DOHH2 (cell line): ENCODE measurements at regions not wholly inside any gene's neighbourhood (a gene's known extent, or its start where the extent isn't known, plus 50 kb on each side); places are given as distances from the start of the nearest gene placed in this dataset.

Experiments used
- H3F3A ChIP-seq: fragments of 200-600 bp; sonication (generic), shearing (Covaris generic); 2 replicates; pipeline ENCODE4 v1.6.0; 2016; ENCODE audit warnings: antibody characterized with exemption, mild to moderate bottlenecking; ENCODE audit not compliant: control insufficient read depth, insufficient read depth
- H3K27ac ChIP-seq: fragments of 200-600 bp; sonication (generic); 2 replicates; pipeline ENCODE4 v1.5.1; 2014; ENCODE audit warnings: low read depth, mild to moderate bottlenecking, low read length, moderate library complexity
- H3K27me3 ChIP-seq: fragments of 200-600 bp; sonication (generic); 2 replicates; pipeline ENCODE4 v1.6.1; 2014; ENCODE audit warnings: mild to moderate bottlenecking, low read length, mixed read lengths; ENCODE audit not compliant: control insufficient read depth
- H3K36me3 ChIP-seq: fragments of 200-600 bp; sonication (generic); 2 replicates; pipeline ENCODE4 v1.6.1; 2014; ENCODE audit warnings: mild to moderate bottlenecking, low read length, moderate library complexity, mixed read lengths; ENCODE audit not compliant: control insufficient read depth
- H3K4me1 ChIP-seq: fragments of 200-600 bp; sonication (generic); 2 replicates; pipeline ENCODE4 v1.6.1; 2014; ENCODE audit warnings: mild to moderate bottlenecking, low read length, mixed read lengths; ENCODE audit not compliant: control insufficient read depth
- H3K4me2 ChIP-seq: fragments of 200-600 bp; sonication (generic); 2 replicates; pipeline ENCODE4 v1.6.0; 2014; ENCODE audit warnings: mild to moderate bottlenecking, low read length, moderate library complexity
- H3K4me3 ChIP-seq: fragments of 200-600 bp; sonication (generic); 2 replicates; pipeline ENCODE4 v1.5.1; 2014; ENCODE audit warnings: mild to moderate bottlenecking, low read length, mixed read lengths
- H3K79me2 ChIP-seq: fragments of 200-600 bp; sonication (generic); 2 replicates; pipeline ENCODE4 v1.6.1; 2014; ENCODE audit warnings: mild to moderate bottlenecking, low read length, mixed read lengths; ENCODE audit not compliant: control insufficient read depth
- H3K9me2 ChIP-seq: fragments of 200-600 bp; sonication (generic); replicated peaks from 2 replicates; pipeline ENCODE4 v1.6.1; 2014; ENCODE audit warnings: mild to moderate bottlenecking, low read length, mixed read lengths; ENCODE audit not compliant: control insufficient read depth
- H3K9me3 ChIP-seq: fragments of 200-600 bp; sonication (generic); 2 replicates; pipeline ENCODE4 v1.6.1; 2014; ENCODE audit warnings: antibody characterized with exemption, low read length, mixed read lengths; ENCODE audit not compliant: control insufficient read depth, insufficient read depth
- H4K20me1 ChIP-seq: fragments of 200-600 bp; sonication (generic); 2 replicates; pipeline ENCODE4 v1.6.0; 2014; ENCODE audit warnings: low read depth, mild to moderate bottlenecking, antibody characterized with exemption, low read length, moderate library complexity; ENCODE audit not compliant: control insufficient read depth, insufficient read depth
- EZH2phosphoT487 ChIP-seq: fragments of 200-600 bp; sonication (generic); IDR thresholded peaks from 2 replicates; pipeline ENCODE4 v1.6.1; 2017; ENCODE audit warnings: borderline replicate concordance, mild to moderate bottlenecking, antibody characterized with exemption, low read length, moderate library complexity, mixed read lengths
- TF ChIP-seq, protein P1 (sequence below): fragments of 200-600 bp; sonication (generic); IDR thresholded peaks from one replicate; pipeline ENCODE4 v1.5.1; 2014; ENCODE audit warnings: antibody characterized with exemption, mild to moderate bottlenecking, low read depth, low read length; ENCODE audit not compliant: poor library complexity, severe bottlenecking

DNA sequence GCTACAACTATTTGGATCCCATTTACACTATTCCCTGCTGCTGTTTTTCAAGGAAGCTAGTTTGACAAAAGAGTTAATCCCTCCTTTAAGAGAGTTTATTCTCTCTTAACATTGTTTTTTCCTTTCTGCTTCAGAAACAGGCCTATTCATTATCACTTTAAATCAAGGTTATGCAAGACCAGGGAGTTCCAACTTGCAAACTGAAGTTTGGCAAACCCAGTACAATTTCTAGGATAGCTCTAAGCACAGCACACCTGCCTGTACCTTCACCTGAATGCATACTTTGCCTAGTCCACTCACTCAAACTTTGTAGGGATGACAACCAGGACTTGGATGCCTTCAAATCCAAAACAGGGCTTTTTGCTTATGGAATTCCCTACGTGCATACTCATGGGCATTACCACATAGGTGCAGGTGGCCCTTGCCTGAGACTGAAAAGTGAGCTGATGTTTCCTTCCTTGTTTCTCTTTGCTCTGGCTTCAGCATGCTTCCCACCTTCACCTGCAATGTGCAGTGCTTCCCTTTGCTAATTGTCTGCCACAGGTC lies 193.8 kb upstream of the MMADHC start:
- no peak overlapping the region for H3K27ac ChIP-seq
- no peaks in the 10 kb centered on the region for H4K20me1 ChIP-seq
- no peaks in the 10 kb centered on the region for H3K9me2 ChIP-seq
- H3K36me3 ChIP-seq = no peaks in the 10 kb centered on the region
- H3K4me3 ChIP-seq = no peak overlapping the region
- TF ChIP-seq EZH2phosphoT487 = no peak
- TF ChIP-seq, protein P1, sequence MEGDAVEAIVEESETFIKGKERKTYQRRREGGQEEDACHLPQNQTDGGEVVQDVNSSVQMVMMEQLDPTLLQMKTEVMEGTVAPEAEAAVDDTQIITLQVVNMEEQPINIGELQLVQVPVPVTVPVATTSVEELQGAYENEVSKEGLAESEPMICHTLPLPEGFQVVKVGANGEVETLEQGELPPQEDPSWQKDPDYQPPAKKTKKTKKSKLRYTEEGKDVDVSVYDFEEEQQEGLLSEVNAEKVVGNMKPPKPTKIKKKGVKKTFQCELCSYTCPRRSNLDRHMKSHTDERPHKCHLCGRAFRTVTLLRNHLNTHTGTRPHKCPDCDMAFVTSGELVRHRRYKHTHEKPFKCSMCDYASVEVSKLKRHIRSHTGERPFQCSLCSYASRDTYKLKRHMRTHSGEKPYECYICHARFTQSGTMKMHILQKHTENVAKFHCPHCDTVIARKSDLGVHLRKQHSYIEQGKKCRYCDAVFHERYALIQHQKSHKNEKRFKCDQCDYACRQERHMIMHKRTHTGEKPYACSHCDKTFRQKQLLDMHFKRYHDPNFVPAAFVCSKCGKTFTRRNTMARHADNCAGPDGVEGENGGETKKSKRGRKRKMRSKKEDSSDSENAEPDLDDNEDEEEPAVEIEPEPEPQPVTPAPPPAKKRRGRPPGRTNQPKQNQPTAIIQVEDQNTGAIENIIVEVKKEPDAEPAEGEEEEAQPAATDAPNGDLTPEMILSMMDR = no peak
- H3K4me1 ChIP-seq = no peaks in the 10 kb centered on the region
- H3F3A ChIP-seq = no peaks in the 10 kb centered on the region
- H3K9me3 ChIP-seq = no peaks in the 10 kb centered on the region
- H3K27me3 ChIP-seq = no peaks in the 10 kb centered on the region
- no peaks in the 10 kb centered on the region for H3K79me2 ChIP-seq
- no peak overlapping the region for H3K4me2 ChIP-seq

- TF ChIP-seq EZH2phosphoT487 = no peak
- TF ChIP-seq, protein P1 = no peak
- Histone ChIP-seq H3K9me3 (no peaks in the 10 kb centered on the region), H3K79me2 (no peaks in the 10 kb centered on the region)
These were observed 185.4 kb upstream of the MMADHC start for GRCh38 chr2:149773006-149773405.

DNA sequence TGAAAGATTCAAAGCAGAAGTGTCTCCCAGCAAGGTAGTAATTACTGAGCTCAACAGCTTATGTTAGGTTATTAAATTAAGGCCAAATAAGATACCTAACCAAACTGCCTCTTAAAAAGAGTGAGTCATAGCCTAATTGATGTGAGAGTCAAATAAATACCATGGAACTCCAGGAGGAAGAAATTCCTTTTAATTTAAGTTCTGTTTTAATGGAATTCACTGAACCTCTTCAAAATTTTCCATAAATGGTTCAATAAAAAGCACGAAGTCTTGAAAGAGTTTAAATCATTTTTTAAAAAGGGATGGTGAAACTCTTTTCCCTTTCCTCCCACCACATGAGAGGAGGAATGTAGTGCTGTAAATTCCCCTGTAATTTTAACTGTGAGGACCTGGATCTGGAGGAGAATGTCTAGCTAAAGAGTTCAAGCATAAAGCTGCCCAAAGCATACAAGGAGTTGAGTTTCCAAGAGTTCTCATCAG lies 180.8 kb upstream of the MMADHC start:
- H3K27ac ChIP-seq = no peak overlapping the region
- no peaks in the 10 kb centered on the region for H3K9me3 ChIP-seq
- H3K4me1 ChIP-seq = no peaks in the 10 kb centered on the region
- TF ChIP-seq, protein P1 = no peak
- TF ChIP-seq EZH2phosphoT487 = no peak
- H3K9me2 ChIP-seq = no peaks in the 10 kb centered on the region
- no peaks in the 10 kb centered on the region for H4K20me1 ChIP-seq
- no peaks in the 10 kb centered on the region for H3K27me3 ChIP-seq
- no peak overlapping the region for H3K4me2 ChIP-seq
- no peaks in the 10 kb centered on the region for H3K36me3 ChIP-seq
- H3F3A ChIP-seq = no peaks in the 10 kb centered on the region
- H3K4me3 ChIP-seq = no peak overlapping the region
- H3K79me2 ChIP-seq = no peaks in the 10 kb centered on the region

More at GRCh38 chr2:149773006-149773405, 185.4 kb upstream of the MMADHC start:
- Histone ChIP-seq H3K4me3 (no peak overlapping the region), H3F3A (no peaks in the 10 kb centered on the region), H3K36me3 (no peaks in the 10 kb centered on the region), H3K27me3 (no peaks in the 10 kb centered on the region), H3K4me1 (no peaks in the 10 kb centered on the region), H4K20me1 (no peaks in the 10 kb centered on the region), H3K27ac (no peak overlapping the region), H3K9me2 (no peaks in the 10 kb centered on the region), H3K4me2 (no peak overlapping the region)
